T-helper 2 cell treated with Interferon-gamma antibody and Interleukin-4, amounts not matched to agents 5 μg/mL and 100 μg/mL, for 36 hours (primary cell): ENCODE measurements at regions not wholly inside any gene's neighbourhood (a gene's known extent, or its start where the extent isn't known, plus 50 kb on each side); places are given as distances from the start of the nearest gene placed in this dataset.
A peak's percentile ranks its signal among the peaks of the same experiment; 100 is the strongest.

Experiments used
- DNase-seq: peaks from one replicate; pipeline ENCODE4 v3.0.0; 2021; ENCODE audit warnings: low spot score
- H3K27ac Mint-ChIP-seq: one replicate; pipeline ENCODE4 v1.8.0; 2021; ENCODE audit warnings: mild to moderate bottlenecking, mixed read lengths
- H3K27me3 Mint-ChIP-seq: one replicate; pipeline ENCODE4 v1.8.0; 2021; ENCODE audit warnings: low read depth, mixed read lengths
- H3K36me3 Mint-ChIP-seq: one replicate; pipeline ENCODE4 v1.8.0; 2021; ENCODE audit warnings: low read depth, mixed read lengths
- H3K4me1 Mint-ChIP-seq: one replicate; pipeline ENCODE4 v1.8.0; 2021; ENCODE audit warnings: low read depth, mixed read lengths
- H3K4me3 Mint-ChIP-seq: one replicate; pipeline ENCODE4 v1.8.0; 2022; ENCODE audit warnings: mild to moderate bottlenecking, moderate library complexity, mixed read lengths
- H3K9me3 Mint-ChIP-seq: one replicate; pipeline ENCODE4 v1.8.0; 2021; ENCODE audit warnings: mixed read lengths

GRCh38 chr1:36612121-36612520 is 129.4 kb upstream of the CSF3R start:
- Mint-ChIP-seq H3K9me3 (no peaks in the 10 kb centered on the region), H3K36me3 (no peaks in the 10 kb centered on the region), H3K27ac (no peak overlapping the region), H3K4me1 (no peaks in the 10 kb centered on the region), H3K4me3 (no peak overlapping the region), H3K27me3 (no peaks in the 10 kb centered on the region)
- no peak for DNase-seq

GRCh38 chr1:36609241-36610027 is 126.7 kb upstream of the CSF3R start:
- Mint-ChIP-seq H3K36me3 (no peaks in the 10 kb centered on the region), H3K27ac (no peak overlapping the region), H3K4me3 (no peak overlapping the region), H3K4me1 (no peaks in the 10 kb centered on the region), H3K9me3 (no peaks in the 10 kb centered on the region), H3K27me3 (no peaks in the 10 kb centered on the region)
- peak; percentile 12 for DNase-seq

GRCh38 chr1:36608272-36608671 is 125.6 kb upstream of the CSF3R start:
- no peaks in the 10 kb centered on the region for H3K36me3 Mint-ChIP-seq
- no peak overlapping the region for H3K27ac Mint-ChIP-seq
- no peaks in the 10 kb centered on the region for H3K4me1 Mint-ChIP-seq
- H3K4me3 Mint-ChIP-seq: no peak overlapping the region
- H3K9me3 Mint-ChIP-seq: no peaks in the 10 kb centered on the region
- DNase-seq: no peak
- no peaks in the 10 kb centered on the region for H3K27me3 Mint-ChIP-seq

- Mint-ChIP-seq H3K4me1 (no peaks in the 10 kb centered on the region), H3K4me3 (no peak overlapping the region), H3K27ac (no peak overlapping the region), H3K9me3 (no peaks in the 10 kb centered on the region), H3K27me3 (no peaks in the 10 kb centered on the region), H3K36me3 (no peaks in the 10 kb centered on the region)
- no peak for DNase-seq
Observed at GRCh38 chr1:36607263-36607651, 124.5 kb upstream of the CSF3R start.

GRCh38 chr1:36606641-36607262 is 124.0 kb upstream of the CSF3R start:
- Mint-ChIP-seq H3K27me3 (no peaks in the 10 kb centered on the region), H3K36me3 (no peaks in the 10 kb centered on the region), H3K27ac (no peak overlapping the region), H3K4me3 (no peak overlapping the region), H3K4me1 (no peaks in the 10 kb centered on the region), H3K9me3 (no peaks in the 10 kb centered on the region)
- DNase-seq: no peak

DNA sequence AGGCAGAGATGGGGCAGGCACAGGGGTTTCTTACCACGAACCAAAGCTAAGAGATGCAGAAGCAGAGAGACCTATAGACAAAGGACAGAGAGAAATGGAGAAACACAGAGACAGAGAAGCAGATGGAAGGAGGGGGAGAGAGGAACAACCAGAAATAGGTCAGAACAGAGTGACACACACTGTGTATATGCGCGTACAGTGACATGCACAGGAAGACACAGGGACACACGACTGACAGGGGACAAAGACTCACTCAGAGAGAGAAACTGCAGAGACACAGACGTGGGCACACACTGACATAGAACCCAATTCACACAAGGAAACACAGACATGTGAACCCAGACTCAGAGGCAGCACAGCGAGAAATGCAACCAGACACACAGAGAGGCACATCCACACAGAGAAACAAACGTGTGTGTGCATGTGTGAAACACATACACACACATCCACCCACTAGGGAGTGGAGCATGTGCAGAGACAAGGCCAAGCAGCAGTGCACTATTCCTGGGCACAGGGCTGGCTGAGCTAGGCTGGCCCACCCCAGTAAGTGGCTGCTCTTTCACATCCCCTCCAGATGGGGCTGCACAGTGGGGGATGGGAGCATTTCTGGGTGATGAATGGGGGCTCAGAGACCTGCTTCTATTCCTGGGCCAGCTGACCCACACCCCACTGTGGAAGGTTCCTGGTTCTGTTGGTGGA is 123.4 kb upstream of the CSF3R start:
- H3K27me3 Mint-ChIP-seq: no peaks in the 10 kb centered on the region
- H3K4me1 Mint-ChIP-seq: no peaks in the 10 kb centered on the region
- DNase-seq: no peak
- no peaks in the 10 kb centered on the region for H3K36me3 Mint-ChIP-seq
- H3K9me3 Mint-ChIP-seq: no peaks in the 10 kb centered on the region
- no peak overlapping the region for H3K4me3 Mint-ChIP-seq
- no peak overlapping the region for H3K27ac Mint-ChIP-seq

- Mint-ChIP-seq H3K4me1 (no peaks in the 10 kb centered on the region), H3K36me3 (no peaks in the 10 kb centered on the region), H3K27me3 (peaks cover 4% of the 10 kb centered on the region), H3K4me3 (no peak overlapping the region), H3K9me3 (no peaks in the 10 kb centered on the region), H3K27ac (no peak overlapping the region)
- DNase-seq: no peak
Observed at GRCh38 chr1:36603461-36603860, 120.7 kb upstream of the CSF3R start.

GRCh38 chr1:36602184-36602583 is 119.5 kb upstream of the CSF3R start:
- Mint-ChIP-seq H3K9me3 (no peaks in the 10 kb centered on the region), H3K27ac (no peak overlapping the region), H3K4me3 (no peak overlapping the region), H3K4me1 (no peaks in the 10 kb centered on the region), H3K27me3 (peaks cover 12% of the 10 kb centered on the region), H3K36me3 (no peaks in the 10 kb centered on the region)
- DNase-seq: no peak

DNA sequence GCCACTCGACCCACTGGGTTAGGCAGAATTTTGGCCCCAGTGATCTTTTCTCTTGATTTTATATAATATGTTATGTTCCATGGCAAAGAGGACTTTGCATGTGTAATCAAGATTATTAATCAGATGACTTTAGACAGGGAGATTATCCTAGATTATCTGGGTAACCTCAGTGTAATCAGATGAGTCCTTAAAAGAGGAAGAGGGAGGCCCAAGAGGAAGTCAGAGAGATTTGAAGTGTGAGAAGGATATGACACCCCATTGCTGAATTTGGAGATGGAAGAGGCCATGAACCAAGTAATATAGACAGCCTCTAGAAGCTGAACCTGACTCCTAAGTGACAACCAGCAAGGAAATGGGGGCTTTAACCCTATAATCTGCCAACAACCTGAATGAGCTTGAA is 117.1 kb upstream of the CSF3R start:
- Mint-ChIP-seq H3K36me3 (no peaks in the 10 kb centered on the region), H3K4me3 (no peak overlapping the region), H3K27me3 (peaks cover 16% of the 10 kb centered on the region), H3K27ac (no peak overlapping the region), H3K4me1 (no peaks in the 10 kb centered on the region), H3K9me3 (no peaks in the 10 kb centered on the region)
- no peak for DNase-seq

DNA sequence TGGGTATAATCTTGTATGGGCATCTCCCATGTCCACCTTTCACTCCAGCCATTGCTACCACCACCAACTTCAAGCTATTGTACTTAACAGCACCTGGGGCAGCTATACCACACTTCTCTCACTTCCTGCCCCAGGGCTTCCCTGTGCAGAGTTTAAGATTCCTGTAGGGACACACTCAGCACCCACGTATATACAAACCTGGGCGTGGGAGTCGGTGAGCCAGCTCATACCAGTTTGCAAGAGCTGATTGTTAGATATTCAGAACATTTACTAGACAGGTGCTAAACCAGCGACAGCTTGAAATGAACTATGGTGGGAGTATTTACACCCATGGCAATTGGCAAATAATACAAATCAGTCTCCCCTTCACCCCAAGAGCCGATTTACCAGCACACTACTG is 114.8 kb upstream of the CSF3R start:
- DNase-seq: no peak
- no peak overlapping the region for H3K27ac Mint-ChIP-seq
- H3K27me3 Mint-ChIP-seq: peaks cover 16% of the 10 kb centered on the region
- H3K4me3 Mint-ChIP-seq: no peak overlapping the region
- no peaks in the 10 kb centered on the region for H3K4me1 Mint-ChIP-seq
- H3K9me3 Mint-ChIP-seq: no peaks in the 10 kb centered on the region
- H3K36me3 Mint-ChIP-seq: no peaks in the 10 kb centered on the region

DNA sequence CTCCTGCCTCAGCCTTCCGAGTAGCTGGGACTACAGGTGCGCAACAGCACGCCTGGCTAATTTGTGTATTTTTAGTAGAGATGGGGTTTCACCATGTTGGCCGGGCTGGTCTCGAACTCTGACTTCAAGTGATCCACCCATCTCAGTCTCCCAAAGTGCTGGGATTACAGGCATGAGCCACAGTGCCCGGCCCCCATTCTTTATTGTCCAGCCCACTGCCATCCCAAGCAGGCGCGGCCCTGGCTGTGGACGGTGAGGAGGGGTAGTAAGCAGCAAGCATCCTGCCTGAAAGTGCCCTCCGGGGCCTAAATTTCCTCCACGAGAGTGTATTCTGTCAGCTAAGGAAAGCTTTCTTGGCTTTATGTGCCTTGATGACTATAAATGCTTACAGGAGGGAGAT is 113.2 kb upstream of the CSF3R start:
- DNase-seq: no peak
- peaks cover 2% of the 10 kb centered on the region for H3K4me1 Mint-ChIP-seq
- H3K9me3 Mint-ChIP-seq: no peaks in the 10 kb centered on the region
- peaks cover 19% of the 10 kb centered on the region for H3K27me3 Mint-ChIP-seq
- no peak overlapping the region for H3K27ac Mint-ChIP-seq
- no peak overlapping the region for H3K4me3 Mint-ChIP-seq
- H3K36me3 Mint-ChIP-seq: no peaks in the 10 kb centered on the region

- no peak overlapping the region for H3K27ac Mint-ChIP-seq
- no peaks in the 10 kb centered on the region for H3K36me3 Mint-ChIP-seq
- peaks cover 19% of the 10 kb centered on the region for H3K27me3 Mint-ChIP-seq
- no peak overlapping the region for H3K4me3 Mint-ChIP-seq
- peaks cover 2% of the 10 kb centered on the region for H3K4me1 Mint-ChIP-seq
- DNase-seq: no peak
- H3K9me3 Mint-ChIP-seq: no peaks in the 10 kb centered on the region
Observed at GRCh38 chr1:36595349-36595748, 112.6 kb upstream of the CSF3R start.

- no peak for DNase-seq
- Mint-ChIP-seq H3K27me3 (peaks cover 22% of the 10 kb centered on the region), H3K27ac (no peak overlapping the region), H3K9me3 (no peaks in the 10 kb centered on the region), H3K4me1 (peaks cover 2% of the 10 kb centered on the region), H3K4me3 (no peak overlapping the region), H3K36me3 (no peaks in the 10 kb centered on the region)
Observed at GRCh38 chr1:36594023-36594422, 111.3 kb upstream of the CSF3R start.

DNA sequence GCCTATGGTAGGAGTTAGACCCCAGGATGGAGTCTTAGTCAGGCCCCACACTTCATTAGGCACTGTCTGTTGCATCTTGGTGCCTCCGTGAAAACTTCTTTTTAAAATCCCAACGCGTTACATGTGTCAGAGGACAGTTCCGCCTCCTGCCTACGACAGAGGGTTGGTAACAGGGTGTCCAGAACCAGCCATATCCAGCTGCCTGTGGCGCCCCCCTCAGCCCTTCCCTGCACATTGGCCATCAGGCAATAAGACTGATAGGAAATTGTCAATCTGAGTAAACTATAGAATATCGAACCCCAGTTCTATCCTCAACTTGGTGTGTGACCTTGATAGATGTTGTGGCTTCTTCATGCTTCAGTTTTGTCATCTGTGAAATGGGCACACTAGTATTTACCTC is 108.6 kb upstream of the CSF3R start:
- Mint-ChIP-seq H3K27me3 (peaks cover 16% of the 10 kb centered on the region), H3K36me3 (no peaks in the 10 kb centered on the region), H3K4me1 (peaks cover 2% of the 10 kb centered on the region), H3K9me3 (no peaks in the 10 kb centered on the region), H3K27ac (no peak overlapping the region), H3K4me3 (no peak overlapping the region)
- DNase-seq: no peak
